GM18517 (cell line): ENCODE measurements at regions not wholly inside any gene's neighbourhood (a gene's known extent, or its start where the extent isn't known, plus 50 kb on each side); places are given as distances from the start of the nearest gene placed in this dataset.
"Not testable (repeated sequence)": the region's sequence is repeated elsewhere in the genome, so short reads cannot be mapped to it uniquely, and the experiment has no call there.

Source experiments
- ATAC-seq: cut with Tn5 transposase; IDR thresholded peaks from one replicate; pipeline ENCODE4 v1.9.1; 2021; ENCODE audit warnings: mild to moderate bottlenecking, moderate library complexity; ENCODE audit not compliant: unreplicated experiment

DNA sequence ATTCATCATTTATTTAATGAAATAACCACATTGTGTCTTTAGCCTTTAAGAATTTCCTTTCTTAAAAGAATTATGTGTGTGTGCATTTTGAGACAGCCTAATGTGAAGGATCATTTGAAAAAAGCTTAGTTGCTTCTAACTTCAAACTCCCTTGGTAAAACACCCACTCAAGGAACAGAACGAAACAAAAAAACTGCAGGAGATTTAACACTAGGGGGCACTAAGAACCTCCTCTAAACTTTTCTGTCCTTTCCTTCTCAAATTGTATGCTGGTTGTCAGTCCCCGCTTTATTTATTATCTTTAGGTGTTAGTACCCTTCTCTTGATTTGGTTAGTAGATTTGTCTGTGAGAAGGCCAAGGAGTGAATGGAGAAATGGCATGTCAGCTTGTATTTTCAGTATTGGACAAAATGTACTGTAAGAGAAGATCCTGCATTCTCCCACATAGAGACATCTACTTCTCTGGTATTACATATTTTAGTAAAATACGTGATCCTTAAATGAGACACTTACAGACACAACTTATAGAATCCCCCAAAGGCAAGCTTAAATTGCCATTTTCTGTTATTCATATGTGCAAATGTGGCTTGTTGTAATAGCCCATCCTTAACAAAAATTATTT is 229.7 kb downstream of the MRPS30 start:
- ATAC-seq = peak; percentile 73

DNA sequence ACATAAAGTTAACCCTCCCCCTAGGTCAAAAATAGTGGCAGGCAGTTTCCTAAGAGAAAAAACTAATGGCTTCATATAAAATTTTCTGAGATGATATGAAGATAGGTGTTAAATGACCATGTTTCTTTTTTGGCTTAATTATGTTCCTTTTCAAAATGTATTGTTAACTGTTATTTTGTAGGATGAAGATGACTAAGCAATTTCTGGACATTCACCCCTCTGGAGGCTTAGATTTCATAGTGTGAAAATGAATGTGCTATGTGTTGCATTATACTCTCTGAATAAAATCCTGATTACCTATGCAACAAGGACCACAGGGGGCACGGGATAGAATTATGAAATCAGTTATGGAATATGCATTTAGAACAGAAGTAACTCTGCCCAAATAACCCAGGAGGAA is 233.5 kb downstream of the MRPS30 start:
- no peak for ATAC-seq

DNA sequence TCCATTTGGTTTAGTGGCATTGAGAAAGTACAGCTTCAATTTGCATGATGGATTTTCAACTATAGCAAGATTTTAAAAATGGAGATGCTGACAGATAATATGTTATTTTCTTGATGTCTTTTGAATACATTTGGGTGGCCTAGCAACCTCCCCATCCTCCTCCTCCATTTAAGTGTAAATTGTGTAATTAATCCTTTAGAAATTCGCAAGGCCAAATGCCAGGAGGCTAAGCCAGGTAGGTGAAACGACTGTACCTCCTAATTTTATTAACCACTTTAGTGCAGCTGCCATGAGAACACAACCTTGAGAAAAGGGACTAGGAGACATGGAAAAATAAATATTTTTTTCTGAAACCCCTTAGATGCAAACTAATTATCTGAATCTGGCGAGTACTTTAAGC is 248.8 kb downstream of the MRPS30 start:
- no peak for ATAC-seq

DNA sequence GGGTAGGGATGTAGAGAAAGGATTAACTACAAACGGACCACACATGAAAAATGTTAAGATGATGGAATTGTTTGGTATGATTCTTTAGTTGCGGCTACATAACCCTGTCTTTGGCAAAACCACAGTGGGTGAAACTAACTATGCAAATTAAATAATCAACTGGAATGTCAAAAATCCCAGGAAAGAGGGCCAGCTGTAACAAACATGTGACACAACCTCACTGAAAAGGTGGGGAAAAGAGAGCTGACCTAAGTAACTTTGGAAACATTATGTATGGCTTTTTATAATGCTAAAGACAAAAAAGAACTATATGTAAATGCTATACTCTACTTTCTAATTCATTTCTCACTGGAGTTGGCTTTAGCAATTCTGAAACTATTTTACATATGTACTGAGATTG is 252.0 kb downstream of the MRPS30 start:
- ATAC-seq = no peak

DNA sequence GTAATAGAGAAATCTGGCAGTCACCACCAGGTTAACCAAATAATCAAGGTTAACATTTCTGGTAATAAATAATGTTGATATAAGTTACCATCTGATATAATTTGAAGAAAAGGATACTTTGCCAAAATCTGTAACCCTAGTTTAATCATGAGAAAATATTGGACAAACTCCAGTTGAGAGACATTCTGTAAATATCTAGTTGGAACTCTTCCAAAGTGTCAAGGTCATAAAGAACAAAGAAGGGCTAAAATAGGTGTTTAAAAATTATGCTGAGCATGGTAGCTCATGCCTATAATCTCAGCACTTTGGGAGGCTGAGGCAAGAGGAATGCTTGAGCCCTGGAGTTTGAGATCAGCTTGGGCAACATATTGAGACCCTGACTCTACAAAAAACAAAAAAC is 253.3 kb downstream of the MRPS30 start:
- ATAC-seq = no peak

DNA sequence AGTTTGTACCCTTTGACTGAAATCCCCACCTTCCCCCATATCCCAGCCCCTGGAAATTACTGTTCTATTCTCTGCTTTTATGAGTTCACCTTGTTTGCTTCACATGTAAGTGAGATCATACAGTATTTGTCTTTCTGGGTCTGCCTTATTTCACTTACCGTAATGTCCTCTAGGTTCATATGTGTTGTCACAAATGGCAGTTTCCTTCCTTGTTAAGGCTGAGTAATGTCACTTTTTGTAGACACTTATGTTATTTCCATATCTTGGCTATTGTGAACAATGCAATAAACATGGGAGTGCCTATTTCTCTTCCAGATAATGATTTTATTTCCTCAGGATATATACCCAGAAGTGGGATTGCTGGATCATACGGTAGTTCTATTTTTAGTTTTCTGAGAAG is 272.3 kb downstream of the MRPS30 start:
- no peak for ATAC-seq

DNA sequence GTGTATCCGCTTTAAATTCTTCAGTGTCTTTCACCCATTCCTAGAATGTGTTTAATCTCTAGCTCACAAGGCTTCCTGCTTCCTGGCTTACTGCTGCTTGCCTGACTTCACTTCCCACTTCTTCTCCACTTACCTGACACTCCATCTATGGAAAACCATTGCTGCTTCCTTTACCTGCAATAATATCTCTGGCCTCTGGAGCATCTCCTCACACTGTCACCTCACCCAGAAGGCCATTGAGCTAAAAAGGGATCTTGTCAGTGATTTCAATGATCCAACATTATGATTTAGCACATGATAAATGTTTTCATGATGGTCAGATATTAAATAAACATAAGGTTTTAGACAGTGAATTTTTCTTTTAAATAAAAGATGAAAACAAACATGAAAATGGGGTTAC is 281.1 kb downstream of the MRPS30 start:
- no peak for ATAC-seq

DNA sequence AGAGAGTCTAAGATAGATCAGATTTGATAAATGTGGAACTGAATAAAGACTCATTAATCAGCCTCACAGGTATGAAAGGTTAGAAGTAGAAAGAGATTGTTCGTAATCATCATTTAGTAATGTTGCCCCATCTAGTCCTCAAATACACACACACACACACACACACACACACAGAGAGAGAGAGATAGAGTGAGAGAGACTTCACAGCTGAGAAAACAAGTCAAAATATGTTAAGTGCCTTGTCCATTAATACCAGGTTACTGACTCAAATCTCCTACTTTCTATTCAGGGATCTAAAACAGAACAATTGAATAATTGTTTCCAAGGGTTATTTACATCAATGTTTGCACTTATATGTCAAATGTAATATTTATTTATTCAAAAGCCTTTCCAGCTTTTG is 284.6 kb downstream of the MRPS30 start:
- no peak for ATAC-seq

DNA sequence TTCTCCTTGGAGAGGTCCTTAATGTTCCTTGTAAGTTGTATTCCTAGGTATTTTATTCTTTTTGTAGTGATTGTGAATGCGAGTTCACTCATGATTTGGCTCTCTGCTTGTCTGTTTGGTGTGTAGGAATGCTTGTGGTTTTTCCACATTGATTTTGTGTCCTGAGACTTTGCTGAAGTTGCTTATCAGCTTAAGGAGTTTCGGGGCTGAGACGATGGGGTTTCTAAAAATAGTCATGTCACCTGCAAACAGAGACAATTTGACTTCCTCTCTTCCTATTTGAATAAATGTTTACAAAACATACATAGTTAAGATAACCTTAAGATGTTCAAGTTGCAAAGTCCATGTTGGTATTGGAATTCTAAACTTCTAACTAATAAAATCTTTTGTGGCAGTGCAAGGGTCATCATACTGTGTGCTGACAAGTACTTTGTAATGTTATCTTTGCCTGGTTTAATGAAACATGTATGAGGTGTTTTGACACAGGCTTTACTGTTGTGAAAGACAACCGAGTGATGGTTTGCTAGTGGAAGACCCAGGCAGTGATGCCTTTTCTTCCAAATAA is 286.2 kb downstream of the MRPS30 start:
- no peak for ATAC-seq

DNA sequence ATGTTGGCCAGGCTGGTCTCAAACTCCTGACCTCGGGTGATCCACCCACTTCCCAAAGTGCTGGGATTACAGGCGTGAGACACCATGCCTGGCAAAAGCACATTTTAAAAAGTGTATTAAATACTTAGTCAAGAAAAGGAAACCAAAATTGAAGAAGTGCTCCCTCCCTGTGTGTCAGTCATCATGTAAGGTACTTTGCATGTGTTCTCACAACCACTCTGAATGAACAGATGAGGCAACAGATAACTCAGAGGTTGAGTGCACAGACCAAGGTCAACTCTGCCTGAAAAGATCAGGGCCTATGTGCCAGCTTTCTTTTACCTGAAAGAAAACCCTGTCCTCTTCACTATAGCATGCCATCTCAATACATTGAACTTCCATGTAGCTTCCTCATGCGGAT is 289.7 kb downstream of the MRPS30 start:
- ATAC-seq = no peak

DNA sequence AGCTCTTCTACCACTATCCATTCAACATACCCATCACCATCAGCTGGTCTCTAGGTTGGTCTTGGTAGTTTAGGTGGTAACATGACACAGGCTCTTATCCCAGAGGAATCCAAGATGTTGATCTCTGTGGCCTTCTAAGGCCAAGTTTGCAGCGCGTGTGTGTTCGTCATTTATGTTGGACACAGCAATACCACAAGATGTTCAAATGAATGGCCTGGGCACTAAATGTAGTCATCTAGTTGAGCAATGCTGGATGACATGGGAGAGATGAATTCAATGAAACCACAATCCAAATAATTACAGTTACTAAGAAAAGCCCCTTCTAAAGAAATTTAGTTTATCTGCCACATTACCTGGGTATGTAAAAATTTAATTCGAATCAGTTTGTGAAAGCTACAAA is 292.4 kb downstream of the MRPS30 start:
- ATAC-seq = no peak

DNA sequence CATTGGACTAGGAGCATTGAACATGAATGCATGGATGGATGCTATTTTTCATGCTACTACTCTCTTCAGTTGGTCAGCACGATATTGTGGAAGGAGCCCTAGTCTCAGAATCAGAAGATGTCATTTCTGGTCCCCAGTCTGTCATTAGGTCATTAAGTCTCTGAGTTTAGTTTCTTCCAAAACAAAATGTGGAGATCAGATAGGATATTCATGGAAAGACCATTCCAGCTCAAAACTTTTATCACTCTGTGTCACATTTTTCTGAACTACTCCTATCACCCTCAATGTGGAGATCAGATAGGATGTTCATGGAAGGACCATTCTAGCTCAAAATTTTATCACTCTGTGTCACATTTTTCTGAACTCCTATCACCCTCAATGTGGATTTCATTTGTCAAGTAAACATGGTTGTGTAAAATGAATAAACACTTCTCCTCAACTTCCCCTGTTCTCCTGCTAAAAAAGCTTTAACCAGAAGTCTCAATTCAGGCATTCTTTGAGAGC is 296.8 kb downstream of the MRPS30 start:
- ATAC-seq = no peak

DNA sequence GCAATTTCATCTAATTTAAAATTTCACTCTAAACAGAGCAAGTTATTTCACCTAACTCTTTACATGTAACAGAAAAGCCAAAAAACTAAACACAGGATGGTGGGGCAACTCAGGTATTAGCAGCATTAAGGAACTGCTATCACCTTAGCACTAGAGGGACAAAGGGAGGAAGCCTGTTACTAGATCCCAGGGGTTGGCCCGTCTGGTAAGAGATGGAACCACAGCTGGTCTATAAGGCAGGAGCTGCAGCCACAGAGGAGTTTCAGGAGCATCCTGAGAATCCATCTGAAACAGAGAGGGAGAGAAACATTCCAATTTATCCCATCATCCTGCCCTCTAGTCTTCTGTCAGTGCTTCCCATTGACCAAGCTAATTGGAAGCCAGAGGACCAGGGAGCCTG is 300.3 kb downstream of the MRPS30 start:
- ATAC-seq = no peak

DNA sequence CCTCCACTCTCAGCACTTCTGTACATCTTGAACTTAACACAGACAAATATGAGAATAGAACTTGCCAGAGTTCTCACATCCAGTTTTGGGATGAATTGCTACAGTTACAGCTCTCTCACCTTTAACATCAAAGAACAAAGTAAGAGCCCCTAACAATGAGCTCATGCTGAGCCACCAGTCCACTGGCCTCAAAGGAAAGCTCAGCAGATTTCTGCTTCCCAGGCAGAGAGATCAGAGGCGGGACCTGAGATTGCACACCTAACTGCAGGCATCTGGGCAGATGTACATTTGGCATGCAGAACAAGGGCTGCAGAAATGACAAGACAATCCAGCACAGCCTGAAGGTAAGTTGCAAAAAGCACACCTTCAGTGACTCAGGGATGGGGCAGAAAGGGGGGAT is 300.9 kb downstream of the MRPS30 start:
- no peak for ATAC-seq

DNA sequence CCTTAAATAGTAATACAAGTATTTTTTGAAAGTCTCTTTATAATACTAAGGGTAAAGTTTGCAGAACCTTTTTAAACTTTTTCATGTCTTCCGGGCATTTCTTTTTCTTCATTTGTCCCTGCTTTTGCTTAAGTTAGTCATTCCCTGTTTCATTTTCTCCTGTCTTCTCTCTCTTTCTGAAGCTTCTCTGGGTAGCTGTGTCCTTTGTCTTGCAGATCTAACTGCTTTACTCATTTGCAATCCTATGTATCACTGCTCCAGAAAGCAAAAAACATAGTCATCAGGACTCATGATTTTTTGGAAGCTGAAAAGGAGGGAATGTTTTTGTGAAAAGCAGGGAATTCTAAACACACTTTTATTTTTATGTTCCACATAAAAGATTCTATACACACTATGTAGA is 301.7 kb downstream of the MRPS30 start:
- no peak for ATAC-seq

DNA sequence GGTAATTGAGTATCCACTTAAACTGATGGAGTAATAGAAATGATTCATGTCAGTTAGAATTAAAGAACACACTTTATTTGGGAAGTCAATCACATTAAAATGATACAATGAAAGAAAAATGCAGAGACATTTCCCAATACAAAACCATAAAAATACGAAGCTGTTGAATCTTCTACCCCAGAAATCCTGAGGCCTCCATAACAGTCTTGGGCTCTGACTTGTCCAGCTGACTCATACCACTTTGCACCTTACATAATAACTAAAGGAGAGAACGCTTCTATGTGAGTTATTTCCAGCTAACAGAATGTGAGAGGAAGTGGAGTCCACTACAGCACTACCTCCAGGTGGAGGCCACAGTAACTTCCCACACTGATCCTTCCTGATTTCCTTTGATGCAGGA is 305.0 kb downstream of the MRPS30 start:
- ATAC-seq = no peak

DNA sequence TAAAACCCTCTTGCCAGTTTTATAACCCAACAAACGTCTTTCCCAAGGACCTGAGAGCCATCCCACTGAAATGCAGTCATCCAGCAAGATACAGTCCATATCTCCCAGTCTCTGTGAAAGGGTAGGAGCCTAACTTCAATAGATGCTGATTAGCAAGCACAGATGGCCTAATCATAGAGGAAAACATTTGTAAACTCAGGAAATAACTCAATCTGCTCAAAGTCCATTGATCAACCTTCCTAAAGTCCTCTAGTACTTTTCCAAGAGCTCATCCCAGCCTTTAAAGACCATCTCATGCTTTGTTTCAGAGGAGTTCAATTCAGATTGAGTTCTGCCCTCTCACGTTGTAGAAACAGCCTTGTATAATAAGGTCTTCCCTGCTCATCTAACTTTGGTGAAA is 324.2 kb downstream of the MRPS30 start:
- no peak for ATAC-seq

DNA sequence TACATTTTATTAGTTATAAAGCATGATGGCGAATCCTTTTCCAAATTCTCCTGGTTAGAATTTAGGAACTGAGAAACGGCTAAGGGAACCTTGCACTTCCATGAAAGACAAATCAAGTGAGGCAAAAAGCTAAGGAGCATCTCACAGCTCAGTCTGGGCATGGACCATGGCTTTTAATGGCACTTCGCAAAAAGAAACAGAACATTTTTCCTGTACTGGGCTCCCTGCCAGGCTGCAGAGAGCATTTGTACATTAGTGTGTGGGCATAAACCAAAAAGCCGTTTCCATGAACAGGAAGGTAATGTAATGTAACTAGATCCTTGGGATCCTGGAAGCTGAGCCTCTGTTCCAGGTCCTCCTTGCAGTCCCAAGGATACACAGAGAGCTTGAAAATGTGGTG is 354.2 kb downstream of the MRPS30 start:
- no peak for ATAC-seq

DNA sequence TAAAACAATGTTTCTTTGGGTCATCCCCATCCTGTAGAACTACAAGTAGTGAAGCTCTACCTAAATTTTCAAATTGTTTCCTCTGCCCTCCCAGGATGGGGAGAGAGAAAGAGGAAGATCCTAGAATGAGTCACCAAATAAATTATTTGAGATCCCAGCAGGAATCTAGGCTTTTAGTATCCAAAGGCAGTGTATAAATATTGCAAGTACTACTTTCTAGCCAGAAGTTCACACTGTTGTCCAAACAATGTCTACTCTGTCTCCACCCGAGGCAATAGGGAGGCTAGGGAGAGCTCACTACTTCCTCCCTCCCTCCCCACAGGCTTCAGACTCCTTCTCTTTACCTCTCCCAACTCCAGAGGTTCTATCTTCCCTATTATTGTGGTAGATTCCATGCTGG is 362.8 kb downstream of the MRPS30 start:
- no peak for ATAC-seq

DNA sequence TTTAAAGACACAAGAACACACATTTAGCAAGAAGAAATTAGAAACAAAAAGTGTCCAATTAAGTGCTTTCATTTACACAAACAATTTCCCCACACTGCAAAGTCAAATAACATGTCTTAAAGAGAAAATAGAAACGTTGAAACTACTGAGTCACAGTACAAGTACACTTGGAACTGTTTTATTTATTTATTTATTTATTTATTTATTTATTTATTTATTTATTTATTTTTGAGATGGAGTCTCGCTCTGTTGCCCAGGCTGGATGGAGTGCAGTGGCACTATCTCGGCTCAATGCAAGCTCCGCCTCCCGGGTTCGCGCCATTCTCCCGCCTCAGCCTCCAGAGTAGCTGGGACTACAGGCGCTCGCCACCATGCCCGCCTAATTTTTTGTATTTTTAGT is 363.9 kb downstream of the MRPS30 start:
- not testable (repeated sequence) for ATAC-seq

DNA sequence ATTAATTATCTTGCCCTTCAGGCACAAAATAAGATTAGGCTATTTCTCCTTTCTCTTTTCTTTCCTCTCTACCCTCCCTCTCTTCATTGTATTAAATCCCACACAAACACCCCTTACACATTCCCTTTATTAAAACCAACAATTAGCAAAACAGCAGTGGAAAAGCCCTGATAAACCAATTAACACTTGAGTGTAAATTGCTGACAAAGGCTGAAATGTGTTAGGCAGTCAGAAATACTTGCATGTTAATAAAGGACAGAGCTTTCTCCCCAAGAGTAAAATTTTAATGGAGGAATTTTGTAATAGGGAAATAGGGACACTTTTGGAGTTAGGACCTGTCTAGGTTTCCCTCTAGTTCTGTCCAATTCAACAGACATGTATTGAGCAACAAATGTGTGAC is 370.9 kb downstream of the MRPS30 start:
- no peak for ATAC-seq

DNA sequence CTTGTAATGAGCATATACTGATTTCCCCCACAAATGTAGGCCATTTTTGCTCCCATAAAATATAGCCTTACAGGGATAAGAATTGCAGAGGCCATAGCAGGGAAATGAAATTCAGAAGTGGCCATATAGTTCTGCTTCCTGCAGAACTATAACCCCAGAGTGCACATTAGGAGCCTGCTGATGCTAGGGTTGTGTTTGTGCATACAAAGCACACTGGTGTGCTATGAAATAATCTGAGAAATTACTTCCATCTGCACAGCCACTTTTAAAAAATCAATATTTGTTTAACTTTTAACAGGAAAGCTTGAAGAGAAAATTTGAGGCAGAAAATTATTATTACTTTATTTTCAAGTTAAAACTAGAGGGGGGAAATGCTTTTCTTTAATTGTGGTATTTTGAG is 380.3 kb downstream of the MRPS30 start:
- ATAC-seq = no peak

DNA sequence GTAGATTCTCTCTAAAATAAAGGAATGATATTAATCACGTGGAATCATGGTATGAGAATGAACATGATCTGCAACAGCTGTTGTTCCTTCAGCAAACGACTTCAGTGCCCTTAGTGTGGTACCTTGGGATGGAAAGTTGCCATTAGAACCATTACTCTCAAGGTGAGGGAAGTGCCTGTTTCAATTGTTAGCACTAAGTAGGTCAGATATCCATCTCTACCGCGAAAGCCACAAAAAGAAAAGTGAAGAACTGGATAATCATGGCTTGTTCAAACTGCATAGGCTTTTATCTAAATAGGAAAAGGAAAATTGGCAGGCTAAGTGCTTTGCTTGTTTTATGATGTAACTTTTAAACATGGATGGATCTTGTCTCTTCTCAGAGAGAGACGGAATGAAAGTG is 380.7 kb downstream of the MRPS30 start:
- no peak for ATAC-seq
